Ishikawa (cell line): ENCODE measurements at regions not wholly inside any gene's neighbourhood (a gene's known extent, or its start where the extent isn't known, plus 50 kb on each side); places are given as distances from the start of the nearest gene placed in this dataset.

Source experiments
- CEBPB ChIP-seq: IDR thresholded peaks from 2 replicates; pipeline ENCODE4 v1.6.1; 2012
- CREB1 ChIP-seq: IDR thresholded peaks from 2 replicates; pipeline ENCODE4 v1.6.1; 2012; ENCODE audit warnings: low read depth
- EGR1 ChIP-seq: IDR thresholded peaks from 2 replicates; pipeline ENCODE4 v1.6.1; 2012
- EP300 ChIP-seq: IDR thresholded peaks from 2 replicates; pipeline ENCODE4 v1.6.1; 2012; ENCODE audit warnings: borderline replicate concordance
- FOXM1 ChIP-seq: IDR thresholded peaks from 2 replicates; pipeline ENCODE4 v1.6.1; 2012; ENCODE audit warnings: low read depth, borderline replicate concordance
- MAX ChIP-seq: IDR thresholded peaks from 2 replicates; pipeline ENCODE4 v1.6.1; 2012
- NFIC ChIP-seq: IDR thresholded peaks from 2 replicates; pipeline ENCODE4 v1.6.1; 2012
- RAD21 ChIP-seq: IDR thresholded peaks from 2 replicates; pipeline ENCODE4 v1.6.1; 2012; ENCODE audit warnings: low read depth
- REST ChIP-seq: IDR thresholded peaks from 2 replicates; pipeline ENCODE4 v1.6.1; 2012; ENCODE audit warnings: low read depth, mild to moderate bottlenecking
- TAF1 ChIP-seq: IDR thresholded peaks from 2 replicates; pipeline ENCODE4 v1.6.1; 2012; ENCODE audit warnings: low read depth, mild to moderate bottlenecking
- TCF12 ChIP-seq: IDR thresholded peaks from 2 replicates; pipeline ENCODE4 v1.6.1; 2012; ENCODE audit warnings: low read depth
- TEAD4 ChIP-seq: IDR thresholded peaks from 2 replicates; pipeline ENCODE4 v1.6.1; 2012
- USF1 ChIP-seq: IDR thresholded peaks from 2 replicates; pipeline ENCODE4 v1.6.1; 2012
- YY1 ChIP-seq: IDR thresholded peaks from 2 replicates; pipeline ENCODE4 v1.6.1; 2012; ENCODE audit warnings: low read depth
- ZBTB7A ChIP-seq: IDR thresholded peaks from 2 replicates; pipeline ENCODE4 v1.6.1; 2012; ENCODE audit warnings: low read depth

DNA sequence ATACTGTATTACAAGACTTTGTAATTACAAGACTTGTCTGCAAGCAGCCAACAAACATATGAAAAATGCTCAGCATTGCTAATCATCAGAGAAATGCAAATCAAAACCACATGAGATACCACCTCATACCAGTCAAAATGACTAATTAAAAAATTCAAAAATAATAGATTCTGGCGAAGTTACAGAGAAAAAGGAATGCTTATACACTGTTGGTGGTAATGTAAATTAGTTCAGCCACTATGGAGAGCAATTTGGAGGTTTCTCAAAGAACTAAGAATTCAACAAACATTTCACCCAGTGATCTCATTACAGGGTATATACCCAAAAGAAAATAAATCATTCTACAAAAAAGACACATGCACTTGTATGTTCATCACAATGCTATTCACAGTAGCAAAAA is 617.5 kb upstream of the CCDC54 start:
- no peak for TF ChIP-seq NFIC
- TF ChIP-seq YY1 = no peak
- no peak for TF ChIP-seq TAF1
- TF ChIP-seq TEAD4 = no peak
- no peak for TF ChIP-seq USF1
- no peak for TF ChIP-seq ZBTB7A
- TF ChIP-seq RAD21 = no peak
- no peak for TF ChIP-seq CEBPB
- no peak for TF ChIP-seq EP300
- no peak for TF ChIP-seq MAX
- no peak for TF ChIP-seq TCF12
- TF ChIP-seq REST = no peak
- TF ChIP-seq EGR1 = no peak
- no peak for TF ChIP-seq FOXM1
- no peak for TF ChIP-seq CREB1

GRCh38 chr3:106765342-106765741 is 611.9 kb upstream of the CCDC54 start:
- TF ChIP-seq REST (no peak), USF1 (no peak), ZBTB7A (no peak), TCF12 (peak; percentile 80), EP300 (peak; percentile 92), NFIC (peak; percentile 91), EGR1 (peak; percentile 81), YY1 (no peak), CEBPB (peak; percentile 90), TAF1 (no peak), CREB1 (no peak), FOXM1 (peak; percentile 81; the same call in 1 of the 2 replicates), TEAD4 (peak; percentile 77), MAX (no peak; the same call in 1 of the 2 replicates), RAD21 (no peak)

DNA sequence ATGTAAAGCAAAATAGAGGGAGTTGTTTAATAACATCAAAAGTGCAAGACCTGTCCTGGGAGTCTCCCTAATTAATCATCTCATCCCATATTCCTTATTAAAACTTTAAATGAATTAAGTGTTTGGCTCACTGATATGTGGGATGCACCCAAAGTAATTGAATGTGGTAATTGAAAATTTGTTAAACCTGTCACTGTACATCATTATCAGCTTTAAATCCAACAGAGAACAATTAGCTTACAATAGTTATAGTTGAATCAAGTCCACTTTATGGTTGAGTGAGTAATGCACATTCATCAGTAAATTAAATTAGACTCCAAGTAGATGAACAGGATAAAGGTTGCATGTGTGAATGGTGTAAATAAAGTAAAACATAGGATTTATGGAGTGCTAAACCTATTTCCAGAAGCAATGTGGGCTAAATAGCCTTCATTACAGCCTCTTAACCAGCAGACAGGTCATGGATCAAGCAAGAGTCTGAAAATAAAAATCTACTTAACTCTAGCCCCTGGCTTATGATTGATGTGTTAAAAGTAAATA is 608.2 kb upstream of the CCDC54 start:
- TF ChIP-seq CREB1 = no peak
- TF ChIP-seq TCF12 = no peak
- TF ChIP-seq NFIC = no peak
- no peak for TF ChIP-seq EP300
- TF ChIP-seq TEAD4 = no peak
- no peak for TF ChIP-seq CEBPB
- TF ChIP-seq EGR1 = no peak
- no peak for TF ChIP-seq MAX
- no peak for TF ChIP-seq TAF1
- no peak for TF ChIP-seq RAD21
- no peak for TF ChIP-seq ZBTB7A
- TF ChIP-seq FOXM1 = no peak
- TF ChIP-seq REST = no peak
- no peak for TF ChIP-seq USF1
- TF ChIP-seq YY1 = no peak
